ENCODE measurements at regions not wholly inside any gene's neighbourhood (a gene's known extent, or its start where the extent isn't known, plus 50 kb on each side); places are given as distances from the start of the nearest gene placed in this dataset.

- no peaks in the 10 kb centered on the region for H3F3A ChIP-seq (ENCODE audit: low read length, unreplicated experiment)
- no peak overlapping the region for H3K9ac ChIP-seq (ENCODE audit: low read length)
- H2AFZ ChIP-seq (ENCODE audit: low read length): no peak overlapping the region
- H3K36me3 ChIP-seq (ENCODE audit: low read depth, low read length): no peaks in the 10 kb centered on the region
- H3K27ac ChIP-seq (ENCODE audit: low read length): no peak overlapping the region
- no peak overlapping the region for H3K4me2 ChIP-seq (ENCODE audit: low read length)
- no peaks in the 10 kb centered on the region for H3K9me3 ChIP-seq (ENCODE audit: low read length)
- H3K4me1 ChIP-seq (ENCODE audit: insufficient read depth, low read length): no peaks in the 10 kb centered on the region
- H4K20me1 ChIP-seq (ENCODE audit: low read length): no peaks in the 10 kb centered on the region
- no peak overlapping the region for H3K4me3 ChIP-seq (ENCODE audit: low read length)
- no peaks in the 10 kb centered on the region for H3K9me2 ChIP-seq (replicated peaks; ENCODE audit: low read length)
- intact Hi-C loops (cut with micrococcal nuclease): no loop called here
- no peaks in the 10 kb centered on the region for H3K79me2 ChIP-seq (ENCODE audit: low read length)
- BruUV-seq (replicated peaks): no TSS peak
- DNase-seq: no peak
- TF ChIP-seq CTCF (conservative IDR thresholded peaks at IDR 0.05; ENCODE audit: low read depth, low read length): no peak
- no peak for TF ChIP-seq EZH2phosphoT487 (IDR thresholded peaks at IDR 0.05; ENCODE audit: borderline replicate concordance, low read length)
- no peak for TF ChIP-seq EZH2 (IDR thresholded peaks at IDR 0.05; ENCODE audit: low read length, unreplicated experiment)
- ChIA-PET CTCF (no interaction called here), POLR2A (ENCODE audit: unreplicated experiment) (no interaction called here)
- no peak for ATAC-seq
- no peaks in the 10 kb centered on the region for H3K27me3 ChIP-seq (ENCODE audit: low read length)
These were observed 282.6 kb upstream of the EYS start for GRCh38 chr6:65989676-65990075.

GRCh38 chr6:65988006-65988405 lies 281.0 kb upstream of the EYS start:
- H4K20me1 ChIP-seq (ENCODE audit: low read length): no peaks in the 10 kb centered on the region
- no peaks in the 10 kb centered on the region for H3K4me1 ChIP-seq (ENCODE audit: insufficient read depth, low read length)
- no peak overlapping the region for H3K4me3 ChIP-seq (ENCODE audit: low read length)
- H3K27me3 ChIP-seq (ENCODE audit: low read length): no peaks in the 10 kb centered on the region
- DNase-seq (no peak), ATAC-seq (no peak)
- no TSS peak for BruUV-seq (replicated peaks)
- no peak overlapping the region for H3K4me2 ChIP-seq (ENCODE audit: low read length)
- H3K9ac ChIP-seq (ENCODE audit: low read length): no peak overlapping the region
- H3F3A ChIP-seq (ENCODE audit: low read length, unreplicated experiment): no peaks in the 10 kb centered on the region
- H3K9me2 ChIP-seq (replicated peaks; ENCODE audit: low read length): no peaks in the 10 kb centered on the region
- intact Hi-C loops (cut with micrococcal nuclease): no loop called here
- CTCF ChIA-PET: no interaction called here
- POLR2A ChIA-PET (ENCODE audit: unreplicated experiment): no interaction called here
- no peaks in the 10 kb centered on the region for H3K9me3 ChIP-seq (ENCODE audit: low read length)
- TF ChIP-seq EZH2phosphoT487 (IDR thresholded peaks at IDR 0.05; ENCODE audit: borderline replicate concordance, low read length) (no peak), EZH2 (IDR thresholded peaks at IDR 0.05; ENCODE audit: low read length, unreplicated experiment) (no peak), CTCF (conservative IDR thresholded peaks at IDR 0.05; ENCODE audit: low read depth, low read length) (no peak)
- H3K36me3 ChIP-seq (ENCODE audit: low read depth, low read length): no peaks in the 10 kb centered on the region
- H3K79me2 ChIP-seq (ENCODE audit: low read length): no peaks in the 10 kb centered on the region
- no peak overlapping the region for H2AFZ ChIP-seq (ENCODE audit: low read length)
- no peak overlapping the region for H3K27ac ChIP-seq (ENCODE audit: low read length)

- ChIA-PET CTCF (no interaction called here), POLR2A (ENCODE audit: unreplicated experiment) (no interaction called here)
- no peaks in the 10 kb centered on the region for H4K20me1 ChIP-seq (ENCODE audit: low read length)
- no peaks in the 10 kb centered on the region for H3K36me3 ChIP-seq (ENCODE audit: low read depth, low read length)
- H3K27me3 ChIP-seq (ENCODE audit: low read length): no peaks in the 10 kb centered on the region
- no peaks in the 10 kb centered on the region for H3K9me2 ChIP-seq (replicated peaks; ENCODE audit: low read length)
- BruUV-seq (replicated peaks): no TSS peak
- H3K9ac ChIP-seq (ENCODE audit: low read length): no peak overlapping the region
- H3K27ac ChIP-seq (ENCODE audit: low read length): no peak overlapping the region
- 0 out of 2 replicates have a peak, but pooled peaks cover 7% of the 10 kb centered on the region for H3K4me1 ChIP-seq (ENCODE audit: insufficient read depth, low read length)
- H3K4me2 ChIP-seq (ENCODE audit: low read length): no peak overlapping the region
- H2AFZ ChIP-seq (ENCODE audit: low read length): no peak overlapping the region
- ATAC-seq (no peak), DNase-seq (no peak)
- no peaks in the 10 kb centered on the region for H3K9me3 ChIP-seq (ENCODE audit: low read length)
- H3K4me3 ChIP-seq (ENCODE audit: low read length): no peak overlapping the region
- intact Hi-C loops (cut with micrococcal nuclease): no loop called here
- TF ChIP-seq CTCF (conservative IDR thresholded peaks at IDR 0.05; ENCODE audit: low read depth, low read length) (no peak), EZH2phosphoT487 (IDR thresholded peaks at IDR 0.05; ENCODE audit: borderline replicate concordance, low read length) (no peak), EZH2 (IDR thresholded peaks at IDR 0.05; ENCODE audit: low read length, unreplicated experiment) (no peak)
- H3F3A ChIP-seq (ENCODE audit: low read length, unreplicated experiment): no peaks in the 10 kb centered on the region
- H3K79me2 ChIP-seq (ENCODE audit: low read length): no peaks in the 10 kb centered on the region
These were observed 277.1 kb upstream of the EYS start for GRCh38 chr6:65984089-65984488.
